ENCODE measurements at regions not wholly inside any gene's neighbourhood (a gene's known extent, or its start where the extent isn't known, plus 50 kb on each side); places are given as distances from the start of the nearest gene placed in this dataset.

DNA sequence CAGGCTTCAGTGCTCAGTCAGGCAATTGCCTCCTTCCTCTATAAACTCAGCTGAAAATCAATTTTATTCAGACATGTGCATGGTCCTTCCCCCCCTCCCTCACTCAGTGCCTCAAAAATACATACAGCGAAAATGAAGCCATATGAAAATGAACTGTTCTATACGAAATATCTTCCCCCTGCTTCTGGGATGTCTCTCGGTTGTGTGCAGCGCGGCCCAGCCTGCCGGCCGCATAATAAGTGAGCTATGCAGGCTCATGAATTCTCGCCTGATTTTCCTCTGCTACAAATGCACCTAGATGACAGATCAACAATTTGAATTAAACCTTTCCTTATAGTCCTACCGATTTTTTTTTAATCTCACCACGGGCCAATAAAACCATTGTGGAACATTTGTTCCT lies 252.9 kb downstream of the CRLF2 start:
- TF ChIP-seq, protein P1, sequence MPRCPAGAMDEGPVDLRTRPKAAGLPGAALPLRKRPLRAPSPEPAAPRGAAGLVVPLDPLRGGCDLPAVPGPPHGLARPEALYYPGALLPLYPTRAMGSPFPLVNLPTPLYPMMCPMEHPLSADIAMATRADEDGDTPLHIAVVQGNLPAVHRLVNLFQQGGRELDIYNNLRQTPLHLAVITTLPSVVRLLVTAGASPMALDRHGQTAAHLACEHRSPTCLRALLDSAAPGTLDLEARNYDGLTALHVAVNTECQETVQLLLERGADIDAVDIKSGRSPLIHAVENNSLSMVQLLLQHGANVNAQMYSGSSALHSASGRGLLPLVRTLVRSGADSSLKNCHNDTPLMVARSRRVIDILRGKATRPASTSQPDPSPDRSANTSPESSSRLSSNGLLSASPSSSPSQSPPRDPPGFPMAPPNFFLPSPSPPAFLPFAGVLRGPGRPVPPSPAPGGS (IDR thresholded peaks at IDR 0.05) = no peak
- TF ChIP-seq ESRRA (IDR thresholded peaks at IDR 0.05; ENCODE audit: borderline replicate concordance, low read length) = no peak
- no peak for TF ChIP-seq NPAS2 (CRISPR knock-in tag; IDR thresholded peaks at IDR 0.05; ENCODE audit: borderline replicate concordance)
- no peak for TF ChIP-seq JUN (IDR thresholded peaks at IDR 0.05)
- TF ChIP-seq, protein P2, sequence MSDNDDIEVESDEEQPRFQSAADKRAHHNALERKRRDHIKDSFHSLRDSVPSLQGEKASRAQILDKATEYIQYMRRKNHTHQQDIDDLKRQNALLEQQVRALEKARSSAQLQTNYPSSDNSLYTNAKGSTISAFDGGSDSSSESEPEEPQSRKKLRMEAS (IDR thresholded peaks at IDR 0.05) = no peak
- TF ChIP-seq HMGXB4 (CRISPR knock-in tag; IDR thresholded peaks at IDR 0.05; ENCODE audit: borderline replicate concordance) = no peak
- TF ChIP-seq, protein P3, sequence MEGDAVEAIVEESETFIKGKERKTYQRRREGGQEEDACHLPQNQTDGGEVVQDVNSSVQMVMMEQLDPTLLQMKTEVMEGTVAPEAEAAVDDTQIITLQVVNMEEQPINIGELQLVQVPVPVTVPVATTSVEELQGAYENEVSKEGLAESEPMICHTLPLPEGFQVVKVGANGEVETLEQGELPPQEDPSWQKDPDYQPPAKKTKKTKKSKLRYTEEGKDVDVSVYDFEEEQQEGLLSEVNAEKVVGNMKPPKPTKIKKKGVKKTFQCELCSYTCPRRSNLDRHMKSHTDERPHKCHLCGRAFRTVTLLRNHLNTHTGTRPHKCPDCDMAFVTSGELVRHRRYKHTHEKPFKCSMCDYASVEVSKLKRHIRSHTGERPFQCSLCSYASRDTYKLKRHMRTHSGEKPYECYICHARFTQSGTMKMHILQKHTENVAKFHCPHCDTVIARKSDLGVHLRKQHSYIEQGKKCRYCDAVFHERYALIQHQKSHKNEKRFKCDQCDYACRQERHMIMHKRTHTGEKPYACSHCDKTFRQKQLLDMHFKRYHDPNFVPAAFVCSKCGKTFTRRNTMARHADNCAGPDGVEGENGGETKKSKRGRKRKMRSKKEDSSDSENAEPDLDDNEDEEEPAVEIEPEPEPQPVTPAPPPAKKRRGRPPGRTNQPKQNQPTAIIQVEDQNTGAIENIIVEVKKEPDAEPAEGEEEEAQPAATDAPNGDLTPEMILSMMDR (IDR thresholded peaks at IDR 0.05) = no peak
- TF ChIP-seq CBX8 (IDR thresholded peaks at IDR 0.05) = no peak
- TF ChIP-seq POLR2A (IDR thresholded peaks at IDR 0.05; ENCODE audit: low read length) = no peak
- TF ChIP-seq POLR2AphosphoS2 (conservative IDR thresholded peaks at IDR 0.05; ENCODE audit: low read length) = no peak
- TF ChIP-seq, protein P4, sequence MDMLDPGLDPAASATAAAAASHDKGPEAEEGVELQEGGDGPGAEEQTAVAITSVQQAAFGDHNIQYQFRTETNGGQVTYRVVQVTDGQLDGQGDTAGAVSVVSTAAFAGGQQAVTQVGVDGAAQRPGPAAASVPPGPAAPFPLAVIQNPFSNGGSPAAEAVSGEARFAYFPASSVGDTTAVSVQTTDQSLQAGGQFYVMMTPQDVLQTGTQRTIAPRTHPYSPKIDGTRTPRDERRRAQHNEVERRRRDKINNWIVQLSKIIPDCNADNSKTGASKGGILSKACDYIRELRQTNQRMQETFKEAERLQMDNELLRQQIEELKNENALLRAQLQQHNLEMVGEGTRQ (IDR thresholded peaks at IDR 0.05) = no peak
- TF ChIP-seq, protein P5, sequence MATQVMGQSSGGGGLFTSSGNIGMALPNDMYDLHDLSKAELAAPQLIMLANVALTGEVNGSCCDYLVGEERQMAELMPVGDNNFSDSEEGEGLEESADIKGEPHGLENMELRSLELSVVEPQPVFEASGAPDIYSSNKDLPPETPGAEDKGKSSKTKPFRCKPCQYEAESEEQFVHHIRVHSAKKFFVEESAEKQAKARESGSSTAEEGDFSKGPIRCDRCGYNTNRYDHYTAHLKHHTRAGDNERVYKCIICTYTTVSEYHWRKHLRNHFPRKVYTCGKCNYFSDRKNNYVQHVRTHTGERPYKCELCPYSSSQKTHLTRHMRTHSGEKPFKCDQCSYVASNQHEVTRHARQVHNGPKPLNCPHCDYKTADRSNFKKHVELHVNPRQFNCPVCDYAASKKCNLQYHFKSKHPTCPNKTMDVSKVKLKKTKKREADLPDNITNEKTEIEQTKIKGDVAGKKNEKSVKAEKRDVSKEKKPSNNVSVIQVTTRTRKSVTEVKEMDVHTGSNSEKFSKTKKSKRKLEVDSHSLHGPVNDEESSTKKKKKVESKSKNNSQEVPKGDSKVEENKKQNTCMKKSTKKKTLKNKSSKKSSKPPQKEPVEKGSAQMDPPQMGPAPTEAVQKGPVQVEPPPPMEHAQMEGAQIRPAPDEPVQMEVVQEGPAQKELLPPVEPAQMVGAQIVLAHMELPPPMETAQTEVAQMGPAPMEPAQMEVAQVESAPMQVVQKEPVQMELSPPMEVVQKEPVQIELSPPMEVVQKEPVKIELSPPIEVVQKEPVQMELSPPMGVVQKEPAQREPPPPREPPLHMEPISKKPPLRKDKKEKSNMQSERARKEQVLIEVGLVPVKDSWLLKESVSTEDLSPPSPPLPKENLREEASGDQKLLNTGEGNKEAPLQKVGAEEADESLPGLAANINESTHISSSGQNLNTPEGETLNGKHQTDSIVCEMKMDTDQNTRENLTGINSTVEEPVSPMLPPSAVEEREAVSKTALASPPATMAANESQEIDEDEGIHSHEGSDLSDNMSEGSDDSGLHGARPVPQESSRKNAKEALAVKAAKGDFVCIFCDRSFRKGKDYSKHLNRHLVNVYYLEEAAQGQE (IDR thresholded peaks at IDR 0.05) = no peak
